Natural killer cell treated with Interleukin-12 subunit alpha and Interleukin-12 subunit beta and Interleukin-15 and Interleukin-18, amount 100 ng/mL, for 72 hours (primary cell): ENCODE measurements at regions not wholly inside any gene's neighbourhood (a gene's known extent, or its start where the extent isn't known, plus 50 kb on each side); places are given as distances from the start of the nearest gene placed in this dataset.
A peak's percentile ranks its signal among the peaks of the same experiment; 100 is the strongest.

Source experiments
- ATAC-seq, 2 donors: fragments of 150-1000 bp; cut with Tn5 transposase in 1 of 2; sonication (Bioruptor Pico), chemical (Tn5 transposase) in 1 of 2; 2 replicates each; pipeline ENCODE4 v1.10.0; 2021
- DNase-seq: peaks from one replicate; pipeline ENCODE4 v3.0.0; 2022; ENCODE audit warnings: low spot score
- H3K27ac Mint-ChIP-seq, 2 donors: 1 replicate in 1 of 2; 2 replicates in 1 of 2; pipeline ENCODE4 v1.8.0; 2022; ENCODE audit warnings: mixed read lengths in 2 of 2, mild to moderate bottlenecking in 1 of 2, moderate library complexity in 1 of 2
- H3K27me3 Mint-ChIP-seq, 2 donors: 1 replicate in 1 of 2; 2 replicates in 1 of 2; pipeline ENCODE4 v1.8.0; 2022; ENCODE audit warnings: mixed read lengths in 2 of 2
- H3K36me3 Mint-ChIP-seq: one replicate; pipeline ENCODE4 v1.8.0; 2022; ENCODE audit warnings: mixed read lengths
- H3K4me1 Mint-ChIP-seq, 2 donors: 1 replicate in 1 of 2; 2 replicates in 1 of 2; pipeline ENCODE4 v1.8.0; 2022; ENCODE audit warnings: low read depth in 2 of 2, mixed read lengths in 2 of 2, mild to moderate bottlenecking in 1 of 2
- H3K4me3 Mint-ChIP-seq: one replicate; pipeline ENCODE4 v1.8.0; 2022; ENCODE audit warnings: mixed read lengths
- H3K9me3 Mint-ChIP-seq: 2 replicates; pipeline ENCODE4 v1.8.0; 2022; ENCODE audit warnings: mixed read lengths

DNA sequence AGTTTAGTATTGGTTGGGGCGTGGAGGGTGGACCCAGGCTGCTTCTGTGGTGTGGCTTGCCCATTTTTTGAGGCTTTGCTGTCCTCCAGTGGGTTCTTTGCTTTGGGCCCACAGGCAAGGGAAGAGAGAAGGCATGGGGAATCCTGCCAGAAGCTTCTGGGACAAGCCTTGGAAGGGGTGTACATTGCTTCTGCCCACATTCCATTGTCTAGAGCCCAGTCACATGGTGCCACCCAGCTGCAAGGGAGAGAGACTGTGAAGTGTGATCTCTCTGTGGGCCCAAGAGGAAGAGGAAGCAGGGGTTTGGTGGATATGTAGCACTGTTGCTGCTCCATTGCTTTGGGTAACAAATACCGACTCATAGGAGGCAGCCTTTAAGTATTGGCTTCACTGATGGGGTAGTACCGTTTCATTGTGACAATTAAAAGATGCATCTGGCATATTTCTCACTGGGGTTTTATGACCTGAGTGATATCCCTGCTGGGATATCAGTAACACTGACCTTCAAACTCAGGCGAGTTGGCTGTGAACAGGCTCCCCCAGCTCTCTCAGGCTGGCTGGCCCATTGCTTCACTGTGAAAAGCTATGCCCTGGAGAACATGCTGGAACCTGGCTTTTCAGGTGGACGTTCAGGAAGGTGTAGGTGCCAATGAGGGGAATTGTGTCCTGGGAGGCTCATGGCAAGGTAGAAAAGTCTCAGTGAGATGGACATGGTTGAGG lies 85.9 kb downstream of the CLDN34 start:
- Mint-ChIP-seq H3K27ac (peak overlapping the region in 1 of 2 donors; percentile 10), H3K36me3 (no peaks in the 10 kb centered on the region), H3K9me3 (no peaks in the 10 kb centered on the region), H3K27me3 (no peaks in the 10 kb centered on the region), H3K4me3 (no peak overlapping the region), H3K4me1 (peaks cover 6 to 8% of the 10 kb centered on the region in 2 donors)
- DNase-seq (no peak), ATAC-seq (no peak)

DNA sequence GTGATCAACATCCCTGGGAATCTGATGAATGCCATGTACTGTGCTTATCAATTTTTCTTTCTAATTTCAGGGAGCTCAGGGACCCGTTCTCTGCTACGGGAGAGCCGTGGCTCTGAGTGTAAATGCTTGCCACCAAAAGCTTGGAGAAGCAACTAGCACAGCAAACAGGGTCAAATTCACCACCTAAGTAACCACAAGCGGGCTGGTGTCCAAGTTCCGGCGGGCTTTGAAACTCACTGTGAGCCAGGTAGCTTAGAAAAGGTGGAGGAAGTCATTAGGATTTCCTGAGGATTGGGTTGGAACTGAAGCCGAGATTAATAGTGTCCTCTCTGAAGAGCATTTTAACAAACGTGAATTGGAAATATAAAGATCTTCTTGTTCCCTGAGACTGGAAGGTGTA lies 87.2 kb downstream of the CLDN34 start:
- ATAC-seq (no peak), DNase-seq (no peak)
- Mint-ChIP-seq H3K27me3 (no peaks in the 10 kb centered on the region), H3K4me1 (peaks cover 6 to 13% of the 10 kb centered on the region in 2 donors), H3K27ac (no peak overlapping the region), H3K4me3 (no peak overlapping the region), H3K36me3 (no peaks in the 10 kb centered on the region), H3K9me3 (no peaks in the 10 kb centered on the region)

DNA sequence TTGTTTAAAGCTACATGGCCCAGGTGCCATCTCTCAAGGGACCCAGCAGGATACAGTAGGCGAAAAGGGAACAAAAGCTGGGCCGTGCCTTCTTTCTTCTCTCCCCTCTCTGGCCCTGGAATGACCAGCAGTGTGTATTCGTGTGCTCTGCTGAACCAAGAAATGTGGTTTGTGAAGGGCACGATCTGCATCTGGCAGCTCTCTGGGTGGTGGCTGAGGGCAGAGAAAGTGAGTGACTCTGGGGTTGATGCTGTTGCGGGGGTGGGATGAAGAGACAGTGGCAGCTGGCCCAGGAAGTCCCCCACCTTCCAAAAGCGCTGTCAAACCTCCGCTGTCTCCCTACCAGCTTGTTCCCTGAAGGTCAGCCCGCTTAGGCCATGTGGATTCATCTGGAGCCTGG lies 88.3 kb downstream of the CLDN34 start:
- H3K27me3 Mint-ChIP-seq: no peaks in the 10 kb centered on the region
- no peak overlapping the region for H3K4me3 Mint-ChIP-seq
- H3K27ac Mint-ChIP-seq: no peak overlapping the region
- H3K36me3 Mint-ChIP-seq: no peaks in the 10 kb centered on the region
- peaks cover 6 to 13% of the 10 kb centered on the region in 2 donors for H3K4me1 Mint-ChIP-seq
- no peaks in the 10 kb centered on the region for H3K9me3 Mint-ChIP-seq
- DNase-seq: no peak
- no peak for ATAC-seq

DNA sequence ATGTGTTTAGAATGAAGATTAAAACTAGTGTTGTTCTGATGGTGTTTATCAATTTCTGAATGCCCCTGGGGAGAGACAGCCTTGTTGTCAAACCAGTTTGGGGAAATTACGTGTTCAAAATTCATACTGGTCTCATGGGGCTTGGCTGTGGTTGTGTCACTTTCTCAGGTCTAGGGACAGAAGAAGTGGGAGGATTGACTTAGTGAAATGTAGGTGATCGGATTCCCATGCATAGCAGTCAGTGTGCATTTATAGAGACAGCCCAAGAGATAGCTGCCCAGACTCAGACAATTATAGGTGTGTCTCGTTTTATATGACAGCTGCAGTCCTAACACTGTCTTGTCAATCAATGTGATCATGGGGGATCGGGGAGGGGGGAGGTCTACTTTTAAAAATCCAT lies 94.4 kb upstream of the CLCN4 start:
- ATAC-seq (no peak), DNase-seq (no peak)
- Mint-ChIP-seq H3K9me3 (no peaks in the 10 kb centered on the region), H3K27ac (no peak overlapping the region), H3K36me3 (peaks cover 1% of the 10 kb centered on the region), H3K4me1 (peaks cover 0 to 5% of the 10 kb centered on the region in 2 donors), H3K27me3 (no peaks in the 10 kb centered on the region), H3K4me3 (no peak overlapping the region)

DNA sequence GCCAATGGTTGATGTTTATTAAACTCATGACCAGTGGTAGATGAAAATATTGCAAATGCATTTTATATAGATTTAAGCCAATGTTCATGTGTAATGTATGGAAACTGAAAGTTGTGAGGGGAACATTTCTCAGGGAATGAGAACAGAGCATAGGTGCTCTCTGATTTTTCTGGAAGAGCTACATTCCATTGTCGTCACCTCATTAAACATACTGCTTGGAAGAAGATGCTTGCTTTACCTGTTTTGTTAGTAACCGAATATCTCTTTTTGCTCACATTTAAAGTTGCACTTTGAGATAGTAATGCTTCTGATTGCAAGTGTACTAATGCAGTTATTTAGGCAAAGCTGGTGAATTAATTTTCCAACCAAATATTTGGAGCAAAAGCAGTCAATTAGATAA lies 93.8 kb upstream of the CLCN4 start:
- H3K9me3 Mint-ChIP-seq: no peaks in the 10 kb centered on the region
- no peaks in the 10 kb centered on the region for H3K27me3 Mint-ChIP-seq
- DNase-seq (no peak), ATAC-seq (no peak)
- H3K27ac Mint-ChIP-seq: no peak overlapping the region
- H3K36me3 Mint-ChIP-seq: peaks cover 6% of the 10 kb centered on the region
- peaks cover 0 to 5% of the 10 kb centered on the region in 2 donors for H3K4me1 Mint-ChIP-seq
- no peak overlapping the region for H3K4me3 Mint-ChIP-seq

DNA sequence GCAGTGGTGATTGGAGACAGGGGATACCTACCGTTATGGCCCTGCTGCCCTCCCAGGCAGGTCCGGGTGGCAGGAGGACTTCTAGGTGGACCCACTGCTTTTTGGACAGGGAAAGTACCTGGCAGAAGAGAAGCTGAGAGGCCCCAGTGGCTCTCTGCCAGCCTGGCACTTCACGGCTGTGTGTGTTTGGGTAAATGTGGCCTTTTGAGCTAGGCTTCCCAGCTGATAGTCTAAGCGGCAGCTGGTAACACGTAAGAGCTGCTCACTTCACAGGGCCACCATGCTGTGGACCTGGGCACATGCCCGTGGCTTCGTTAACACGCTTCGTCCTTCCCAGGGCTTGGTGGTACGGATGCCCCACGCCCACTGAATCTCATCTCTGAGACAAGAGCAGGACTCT lies 92.0 kb upstream of the CLCN4 start:
- no peak for DNase-seq
- no peaks in the 10 kb centered on the region for H3K9me3 Mint-ChIP-seq
- no peak overlapping the region for H3K27ac Mint-ChIP-seq
- H3K4me1 Mint-ChIP-seq: no peaks in the 10 kb centered on the region
- no peak overlapping the region for H3K4me3 Mint-ChIP-seq
- H3K36me3 Mint-ChIP-seq: peaks cover 6% of the 10 kb centered on the region
- no peaks in the 10 kb centered on the region for H3K27me3 Mint-ChIP-seq
- peak in 1 of 2 donors; percentile 11 for ATAC-seq

DNA sequence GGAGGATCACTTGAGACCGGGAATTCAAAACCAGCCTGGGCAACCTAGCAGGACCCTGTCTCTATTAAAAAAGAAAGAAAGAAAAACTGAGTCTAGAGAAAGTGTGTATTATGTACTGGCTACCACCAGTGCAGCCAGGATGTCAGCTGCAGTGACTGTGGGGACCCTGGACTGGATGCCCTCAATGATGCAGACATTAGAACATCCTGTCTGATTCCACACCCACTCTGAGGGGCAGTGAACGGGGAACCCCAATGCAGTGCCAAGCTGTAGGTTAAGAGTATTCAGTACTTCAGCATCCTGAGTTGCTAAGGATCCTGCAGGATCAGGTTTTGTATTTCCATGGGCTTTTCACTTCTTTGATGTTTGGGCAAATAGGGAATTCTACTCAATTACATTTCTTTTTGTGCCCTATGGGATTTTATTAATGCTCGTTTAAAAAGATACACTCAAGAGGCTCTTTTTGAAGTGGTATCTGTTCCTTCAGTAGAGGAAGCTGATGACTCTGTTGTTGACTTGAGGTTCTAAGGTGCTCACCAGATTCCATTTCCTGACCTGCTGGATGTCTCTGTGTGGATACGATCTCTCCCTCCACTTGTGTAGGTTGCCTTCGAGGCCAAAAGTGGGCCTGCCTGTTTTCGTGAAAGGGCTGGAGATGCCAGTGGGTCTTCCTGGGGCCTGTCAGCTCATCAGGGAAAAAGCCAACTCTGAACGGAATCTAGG lies 85.9 kb upstream of the CLCN4 start:
- DNase-seq (no peak), ATAC-seq (no peak)
- Mint-ChIP-seq H3K27ac (no peak overlapping the region), H3K4me3 (no peak overlapping the region), H3K36me3 (peaks cover 6% of the 10 kb centered on the region), H3K27me3 (no peaks in the 10 kb centered on the region), H3K4me1 (no peaks in the 10 kb centered on the region), H3K9me3 (no peaks in the 10 kb centered on the region)

DNA sequence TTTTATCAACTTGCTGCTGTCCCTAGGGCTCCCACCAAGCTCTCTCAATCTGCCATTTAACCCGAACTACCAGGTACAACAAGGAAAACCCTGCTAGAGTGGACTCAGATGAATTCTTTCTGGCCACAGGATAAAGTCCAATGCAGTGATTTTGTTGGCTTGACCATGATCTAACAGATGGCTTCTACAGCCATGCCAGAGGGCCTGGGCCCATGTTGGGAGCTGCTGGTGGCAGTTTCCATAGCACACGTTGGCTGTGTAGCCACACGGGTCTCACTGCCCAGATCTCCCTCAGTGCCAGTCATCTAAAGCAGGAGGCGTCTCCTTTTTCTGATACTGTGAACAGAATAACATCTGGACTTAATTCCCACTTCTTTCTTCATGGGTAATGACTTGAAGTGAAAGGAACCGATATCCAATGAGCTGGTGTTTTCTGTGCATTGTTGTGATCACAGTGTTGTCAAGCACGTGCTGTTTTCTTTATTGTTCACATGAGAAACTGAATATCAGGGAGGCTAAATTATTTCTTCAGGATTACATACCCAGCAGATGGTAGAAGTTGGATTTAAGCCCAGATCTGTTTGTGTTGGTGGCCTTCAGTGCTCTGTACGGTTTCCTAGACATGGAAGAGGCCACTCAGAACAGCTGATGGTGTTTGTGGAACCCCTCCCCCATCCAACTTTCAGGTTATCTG lies 85.2 kb upstream of the CLCN4 start:
- no peaks in the 10 kb centered on the region for H3K27me3 Mint-ChIP-seq
- H3K9me3 Mint-ChIP-seq: no peaks in the 10 kb centered on the region
- DNase-seq (no peak), ATAC-seq (no peak)
- H3K36me3 Mint-ChIP-seq: peaks cover 6% of the 10 kb centered on the region
- no peak overlapping the region for H3K4me3 Mint-ChIP-seq
- no peak overlapping the region for H3K27ac Mint-ChIP-seq
- no peaks in the 10 kb centered on the region for H3K4me1 Mint-ChIP-seq

DNA sequence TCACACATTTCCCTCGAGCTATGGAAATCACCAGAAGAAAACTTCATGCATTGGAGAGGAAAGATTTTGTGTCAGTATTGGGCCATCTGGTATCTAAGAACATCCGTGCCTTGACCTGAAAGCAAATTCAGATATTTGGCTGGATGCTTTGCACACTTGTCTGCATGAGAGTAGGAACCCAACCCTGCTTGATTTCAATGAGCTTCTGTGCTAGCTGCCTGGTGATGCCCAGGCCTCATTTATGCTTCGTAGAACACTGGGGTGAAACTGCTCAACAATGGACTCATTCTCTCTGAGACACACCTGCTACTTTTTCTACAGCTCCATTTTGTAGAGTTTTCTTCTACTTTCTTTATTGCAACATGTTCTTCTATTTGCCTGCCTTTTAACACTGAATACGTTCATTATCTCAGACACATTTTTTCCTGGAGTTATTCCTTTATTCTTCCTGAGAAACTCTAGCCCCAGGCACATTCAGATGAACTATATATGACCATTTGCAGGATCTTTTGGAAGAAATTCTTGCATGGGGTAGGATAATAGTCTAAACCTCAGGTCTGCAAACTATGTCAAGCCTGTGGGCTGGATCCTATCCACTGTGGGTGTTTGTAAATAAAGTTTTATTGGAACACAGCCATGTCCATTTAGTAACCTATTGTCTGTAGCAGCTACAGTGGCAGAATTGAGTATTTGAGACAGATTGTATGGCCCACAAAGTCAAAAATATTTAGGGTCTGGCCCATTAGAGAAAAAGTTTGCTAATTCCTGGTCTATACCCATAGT lies 83.8 kb upstream of the CLCN4 start:
- H3K27ac Mint-ChIP-seq: no peak overlapping the region
- no peaks in the 10 kb centered on the region for H3K36me3 Mint-ChIP-seq
- DNase-seq (no peak), ATAC-seq (no peak)
- H3K9me3 Mint-ChIP-seq: no peaks in the 10 kb centered on the region
- no peaks in the 10 kb centered on the region for H3K4me1 Mint-ChIP-seq
- H3K4me3 Mint-ChIP-seq: no peak overlapping the region
- H3K27me3 Mint-ChIP-seq: no peaks in the 10 kb centered on the region

DNA sequence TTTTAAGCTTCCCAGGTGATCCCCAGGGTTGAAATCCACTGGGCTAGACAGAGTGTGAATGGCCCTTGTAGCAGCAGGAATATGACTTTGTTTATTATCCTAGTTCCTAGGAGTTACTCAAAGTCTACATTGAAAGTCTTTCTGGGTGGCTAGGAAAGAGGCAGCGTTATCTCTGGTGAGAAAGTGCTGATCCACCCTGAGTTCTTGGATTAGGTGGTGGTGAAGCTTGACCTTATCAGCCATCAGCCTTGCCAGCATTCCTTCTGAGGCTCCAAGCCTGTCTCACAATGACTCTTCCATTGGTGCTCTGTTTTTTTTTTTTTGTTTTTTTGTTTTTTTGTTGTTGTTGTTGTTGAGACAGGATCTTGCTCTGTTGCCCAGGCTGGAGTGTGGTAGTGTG lies 83.1 kb upstream of the CLCN4 start:
- no peaks in the 10 kb centered on the region for H3K4me1 Mint-ChIP-seq
- H3K4me3 Mint-ChIP-seq: no peak overlapping the region
- H3K27ac Mint-ChIP-seq: no peak overlapping the region
- no peaks in the 10 kb centered on the region for H3K9me3 Mint-ChIP-seq
- ATAC-seq (no peak), DNase-seq (no peak)
- H3K27me3 Mint-ChIP-seq: no peaks in the 10 kb centered on the region
- H3K36me3 Mint-ChIP-seq: no peaks in the 10 kb centered on the region

DNA sequence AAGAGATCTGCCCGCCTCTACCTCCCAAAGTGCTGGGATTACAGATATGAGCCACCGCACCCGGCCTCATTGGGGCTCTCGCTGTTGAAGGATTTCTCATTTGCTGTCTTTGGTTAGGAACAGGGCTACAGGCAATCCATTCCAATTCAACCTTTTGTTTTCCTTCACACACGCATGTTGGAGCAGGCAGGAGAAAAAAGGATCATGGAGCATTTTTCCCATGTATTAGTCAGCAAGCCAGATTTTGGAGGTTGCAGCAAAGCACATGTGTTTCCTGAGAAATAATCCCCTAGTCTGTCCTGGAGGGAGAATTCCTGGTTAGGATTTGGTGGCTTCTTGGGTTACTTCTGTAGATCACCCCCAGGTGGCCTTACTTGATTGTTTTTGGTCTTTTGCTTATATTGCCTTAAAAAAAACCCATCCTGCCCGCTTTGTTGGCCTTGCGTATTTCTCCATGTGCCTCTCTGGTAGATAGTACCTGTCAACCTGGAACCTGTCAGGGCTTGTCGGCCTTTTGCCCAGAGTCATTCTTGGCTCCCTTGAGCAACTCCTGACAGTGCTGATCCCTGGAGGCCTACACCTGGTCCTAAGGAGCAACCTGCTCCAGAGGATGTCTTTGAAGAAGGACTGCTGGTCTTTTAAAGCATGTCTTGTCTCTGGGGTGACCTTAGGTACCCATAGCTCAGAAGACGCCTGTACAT lies 82.4 kb upstream of the CLCN4 start:
- Mint-ChIP-seq H3K4me1 (no peaks in the 10 kb centered on the region), H3K27me3 (no peaks in the 10 kb centered on the region), H3K4me3 (no peak overlapping the region), H3K36me3 (no peaks in the 10 kb centered on the region), H3K9me3 (no peaks in the 10 kb centered on the region), H3K27ac (no peak overlapping the region)
- no peak for DNase-seq
- ATAC-seq: no peak

DNA sequence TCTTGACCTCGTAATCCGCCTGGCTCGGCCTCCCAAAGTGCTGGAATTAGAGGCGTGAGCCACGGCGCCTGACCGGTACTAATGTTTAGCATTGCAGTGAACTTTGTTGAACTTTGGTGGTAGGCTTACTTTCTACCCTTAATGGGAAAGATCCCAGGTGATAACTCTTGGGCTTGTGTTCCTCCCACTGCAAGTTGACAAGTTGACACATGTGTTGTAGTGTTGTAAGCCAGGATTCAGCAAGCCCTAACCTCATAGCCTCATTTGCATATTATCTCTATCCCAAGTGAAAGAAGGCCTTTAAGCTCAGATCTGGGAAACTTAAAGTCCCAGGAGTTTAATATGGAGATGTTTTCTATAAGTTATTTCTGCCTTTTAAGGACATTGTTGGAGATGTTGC lies 80.0 kb upstream of the CLCN4 start:
- no peaks in the 10 kb centered on the region for H3K9me3 Mint-ChIP-seq
- no peak overlapping the region for H3K4me3 Mint-ChIP-seq
- no peak for DNase-seq
- H3K36me3 Mint-ChIP-seq: no peaks in the 10 kb centered on the region
- ATAC-seq: no peak
- H3K27me3 Mint-ChIP-seq: no peaks in the 10 kb centered on the region
- no peaks in the 10 kb centered on the region for H3K4me1 Mint-ChIP-seq
- no peak overlapping the region for H3K27ac Mint-ChIP-seq

DNA sequence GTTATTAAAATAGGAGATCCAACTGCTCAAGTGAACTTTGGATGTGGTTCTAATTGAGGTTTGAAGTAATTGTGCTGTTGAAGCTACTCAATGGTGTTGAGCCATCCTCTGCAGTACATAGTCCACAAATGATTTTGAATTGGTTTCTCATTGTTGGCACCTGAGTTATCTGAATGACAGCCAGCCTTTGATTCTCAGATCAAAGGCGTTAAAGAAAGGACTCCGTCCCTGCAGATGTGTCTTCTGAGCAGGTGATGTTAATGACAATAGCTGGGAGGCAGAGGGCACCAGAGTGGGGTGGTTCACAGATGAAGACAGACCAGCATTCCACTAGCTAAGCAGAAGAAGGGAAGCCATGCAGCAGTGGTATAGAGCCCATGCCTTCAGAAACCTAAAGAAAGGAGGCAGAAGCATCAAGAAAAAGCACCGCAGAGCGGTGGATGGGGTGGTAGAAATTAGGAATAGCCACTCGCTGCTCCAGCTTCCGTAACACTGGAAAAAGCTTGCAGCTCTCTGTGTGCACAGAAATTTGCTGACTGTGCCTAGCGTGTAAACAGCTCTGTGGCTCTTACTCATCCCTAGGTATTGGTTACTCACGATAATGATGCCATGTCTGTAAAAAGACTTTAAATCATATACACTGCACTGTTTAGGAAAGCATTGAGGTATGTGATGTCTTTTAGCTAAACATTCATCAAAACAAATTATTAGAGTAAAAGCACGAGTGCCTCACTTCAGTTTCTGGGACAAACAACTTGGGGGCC lies 79.2 kb upstream of the CLCN4 start:
- ATAC-seq (no peak), DNase-seq (no peak)
- no peaks in the 10 kb centered on the region for H3K9me3 Mint-ChIP-seq
- H3K4me1 Mint-ChIP-seq: peaks cover 0 to under 1% of the 10 kb centered on the region in 2 donors
- H3K36me3 Mint-ChIP-seq: no peaks in the 10 kb centered on the region
- H3K4me3 Mint-ChIP-seq: no peak overlapping the region
- no peak overlapping the region for H3K27ac Mint-ChIP-seq
- H3K27me3 Mint-ChIP-seq: no peaks in the 10 kb centered on the region
